UCSD-AML1 (cell line): ENCODE measurements at regions not wholly inside any gene's neighbourhood (a gene's known extent, or its start where the extent isn't known, plus 50 kb on each side); places are given as distances from the start of the nearest gene placed in this dataset.

Experiments used
- DNase-seq: peaks from one replicate; lab custom pipeline; 2025; ENCODE audit not compliant: unreplicated experiment; lab: John Stamatoyannopoulos, UW

DNA sequence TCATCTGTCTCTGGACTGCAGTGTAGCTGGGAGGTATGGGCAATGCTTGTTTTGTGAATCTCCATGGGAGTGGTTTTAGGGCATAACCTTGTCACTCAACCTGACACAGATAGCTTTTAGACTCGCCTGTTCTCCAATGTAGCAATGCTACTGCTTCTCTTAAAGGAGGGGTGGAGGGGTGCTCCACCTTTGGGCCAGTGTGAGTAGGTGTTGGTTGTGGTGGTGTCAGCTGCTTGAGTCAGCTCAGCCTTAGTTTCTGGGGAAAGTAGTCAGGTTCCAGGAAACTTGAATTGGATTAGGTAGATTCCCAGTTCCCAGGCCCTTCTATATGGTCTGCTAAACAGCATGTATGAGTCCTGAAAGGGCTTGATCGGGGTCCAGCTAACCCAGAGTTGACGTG is 91.1 kb upstream of the PLPPR1 start:
- no peak for DNase-seq

DNA sequence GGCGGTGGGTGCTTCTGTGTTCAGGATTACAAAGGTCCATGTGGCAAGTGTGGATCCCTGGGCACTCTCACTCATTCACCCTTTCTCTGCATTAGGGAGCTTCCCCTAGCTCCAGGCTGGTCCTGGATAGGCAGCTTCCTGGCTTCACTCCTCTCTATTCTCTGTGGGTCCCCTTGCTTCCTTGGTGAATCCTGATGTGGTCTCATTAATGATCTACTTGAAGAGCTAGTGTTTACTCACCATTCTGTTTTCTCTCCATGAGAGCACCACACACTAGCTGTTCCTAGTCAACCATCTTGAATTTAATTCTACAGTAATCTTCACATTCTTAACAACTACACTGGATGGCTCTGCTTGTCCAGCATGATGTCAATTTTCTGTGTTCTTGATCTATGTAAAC is 90.0 kb upstream of the PLPPR1 start:
- no peak for DNase-seq

DNA sequence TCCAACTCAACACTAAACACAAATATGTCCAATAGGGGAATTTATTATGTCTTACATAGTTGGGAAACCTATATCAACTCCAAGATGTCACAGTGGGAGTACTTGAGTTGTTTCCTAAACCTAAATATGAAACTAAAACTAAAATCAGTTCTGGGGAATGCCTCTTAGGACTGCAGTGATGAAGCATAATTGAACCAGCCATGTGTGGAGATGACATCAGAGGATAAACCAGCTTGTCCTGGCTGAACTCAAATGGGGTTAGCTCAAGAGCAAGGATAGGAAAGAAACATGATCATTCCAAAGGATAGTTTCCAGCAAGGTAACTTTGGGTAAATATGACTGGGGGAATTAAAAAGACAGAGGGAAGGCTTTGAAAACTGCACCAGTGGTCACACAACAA is 88.9 kb upstream of the PLPPR1 start:
- no peak for DNase-seq

DNA sequence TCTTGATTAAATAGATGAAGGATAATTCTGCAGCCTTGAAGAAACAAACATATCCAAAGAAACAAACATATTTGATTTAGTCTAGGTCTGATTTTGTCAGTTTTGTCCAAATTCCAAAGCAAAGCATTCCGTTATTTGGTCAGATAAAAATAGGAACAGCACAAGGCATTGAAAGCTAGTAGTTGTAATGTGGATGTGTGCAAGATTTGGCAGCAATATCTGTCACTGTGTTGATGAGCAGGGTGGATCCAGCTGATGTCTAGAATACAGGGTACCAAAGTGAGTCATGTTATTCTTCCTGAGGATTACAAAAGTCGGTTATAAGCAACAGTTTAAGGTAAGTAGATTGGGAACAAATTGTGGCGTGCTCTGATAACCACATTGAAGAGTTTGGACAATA is 69.3 kb upstream of the PLPPR1 start:
- no peak for DNase-seq
